Transverse colon (tissue), 3 donors: ENCODE measurements at regions not wholly inside any gene's neighbourhood (a gene's known extent, or its start where the extent isn't known, plus 50 kb on each side); places are given as distances from the start of the nearest gene placed in this dataset.

ENCODE experiments used
- CTCF ChIP-seq, 5 experiments: fragments of 200-600 bp in 3 of 5; fragments of 450-650 bp in 2 of 5; sonication (generic) in 3 of 5; IDR thresholded peaks; 1 replicate in 2 of 5; 2 replicates in 3 of 5; pipeline ENCODE4 v1.5.1; 2016 to 2017; ENCODE audit warnings: antibody characterized with exemption in 5 of 5, inconsistent platforms in 3 of 5, mild to moderate bottlenecking in 2 of 5, moderate library complexity in 1 of 5
- POLR2A ChIP-seq: fragments of 450-650 bp; IDR thresholded peaks from one replicate; pipeline ENCODE4 v1.6.1; 2016; ENCODE audit warnings: antibody characterized with exemption, mild to moderate bottlenecking, moderate library complexity

- TF ChIP-seq CTCF (IDR thresholded peaks at IDR 0.05) (no peak), POLR2A (no peak)
Measured at GRCh38 chr2:191627518-191627917, 50.4 kb upstream of the NABP1 start.
